ENCODE measurements at regions not wholly inside any gene's neighbourhood (a gene's known extent, or its start where the extent isn't known, plus 50 kb on each side); places are given as distances from the start of the nearest gene placed in this dataset.
A peak's percentile ranks its signal among the peaks of the same experiment; 100 is the strongest.

DNA sequence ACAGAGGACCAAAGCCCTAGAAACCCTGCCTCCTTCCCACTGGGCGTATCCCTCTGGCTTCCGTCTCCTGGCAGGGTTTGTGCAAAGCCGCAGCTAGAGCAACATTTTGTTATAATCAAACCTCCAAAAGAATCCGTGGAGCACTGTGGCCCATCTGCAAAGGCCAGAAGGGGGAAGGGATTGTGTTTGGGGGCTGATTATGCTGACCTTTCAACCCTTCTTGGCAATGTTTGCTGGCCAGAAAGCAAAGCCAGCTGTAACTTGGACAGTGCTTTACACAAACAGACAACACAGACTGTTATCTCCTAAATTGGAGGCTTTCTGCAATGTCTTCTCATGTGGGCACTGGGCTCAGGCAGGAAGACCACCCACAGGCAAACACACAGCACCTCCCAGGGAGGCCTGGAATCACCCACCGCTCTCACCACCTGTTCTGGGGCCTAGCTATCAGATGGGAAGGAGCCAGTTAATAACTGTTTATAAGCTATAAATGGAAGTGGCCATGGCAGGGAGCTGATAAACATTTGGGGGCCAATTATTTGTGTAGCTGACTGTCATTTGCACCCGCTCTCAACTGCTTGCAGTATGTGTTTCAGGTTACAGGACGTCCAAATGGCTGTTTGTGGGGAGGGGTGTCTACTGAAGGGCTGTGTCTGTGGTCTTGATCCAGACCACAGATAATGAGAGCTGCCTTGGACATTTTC lies 121.6 kb upstream of the ERCC6L2 start:
- POLR2A ChIA-PET (ENCODE audit: low non-redundant PET) = no interaction called here
- Histone ChIP-seq H3K36me3 (ENCODE audit: insufficient read depth, low read length, poor library complexity, severe bottlenecking) (no peaks in the 10 kb centered on the region), H3K4me3 (ENCODE audit: low read depth, low read length, poor library complexity, severe bottlenecking) (no peak overlapping the region), H3K27ac (ENCODE audit: low read depth, low read length, poor library complexity, severe bottlenecking) (peak overlapping the region; percentile 19), H3K9me3 (ENCODE audit: low read depth, low read length, poor library complexity, severe bottlenecking) (no peaks in the 10 kb centered on the region), H3K27me3 (replicated peaks; ENCODE audit: insufficient read depth, low read depth, low read length, poor library complexity) (no peaks in the 10 kb centered on the region), H3K4me1 (ENCODE audit: insufficient read depth, low read length, poor library complexity, severe bottlenecking) (peaks cover 37% of the 10 kb centered on the region)
- TF ChIP-seq EZH2 (IDR thresholded peaks at IDR 0.05; ENCODE audit: borderline replicate concordance, low read depth, low read length, poor library complexity, severe bottlenecking) = no peak
- TF ChIP-seq, protein P1, sequence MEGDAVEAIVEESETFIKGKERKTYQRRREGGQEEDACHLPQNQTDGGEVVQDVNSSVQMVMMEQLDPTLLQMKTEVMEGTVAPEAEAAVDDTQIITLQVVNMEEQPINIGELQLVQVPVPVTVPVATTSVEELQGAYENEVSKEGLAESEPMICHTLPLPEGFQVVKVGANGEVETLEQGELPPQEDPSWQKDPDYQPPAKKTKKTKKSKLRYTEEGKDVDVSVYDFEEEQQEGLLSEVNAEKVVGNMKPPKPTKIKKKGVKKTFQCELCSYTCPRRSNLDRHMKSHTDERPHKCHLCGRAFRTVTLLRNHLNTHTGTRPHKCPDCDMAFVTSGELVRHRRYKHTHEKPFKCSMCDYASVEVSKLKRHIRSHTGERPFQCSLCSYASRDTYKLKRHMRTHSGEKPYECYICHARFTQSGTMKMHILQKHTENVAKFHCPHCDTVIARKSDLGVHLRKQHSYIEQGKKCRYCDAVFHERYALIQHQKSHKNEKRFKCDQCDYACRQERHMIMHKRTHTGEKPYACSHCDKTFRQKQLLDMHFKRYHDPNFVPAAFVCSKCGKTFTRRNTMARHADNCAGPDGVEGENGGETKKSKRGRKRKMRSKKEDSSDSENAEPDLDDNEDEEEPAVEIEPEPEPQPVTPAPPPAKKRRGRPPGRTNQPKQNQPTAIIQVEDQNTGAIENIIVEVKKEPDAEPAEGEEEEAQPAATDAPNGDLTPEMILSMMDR (conservative IDR thresholded peaks at IDR 0.05; ENCODE audit: low read depth, low read length) = no peak
- no TSS peak for BruUV-seq (replicated peaks)
- DNase-seq (ENCODE audit: low spot score) = peak; percentile 86
- CTCF ChIA-PET = no interaction called here
- intact Hi-C loops (cut with micrococcal nuclease; ENCODE audit: unreplicated experiment) = loop anchor here (10.0 kb wide), 1 partner anchor 239 kb away; the partner anchor contains the start of gene PTCH1

DNA sequence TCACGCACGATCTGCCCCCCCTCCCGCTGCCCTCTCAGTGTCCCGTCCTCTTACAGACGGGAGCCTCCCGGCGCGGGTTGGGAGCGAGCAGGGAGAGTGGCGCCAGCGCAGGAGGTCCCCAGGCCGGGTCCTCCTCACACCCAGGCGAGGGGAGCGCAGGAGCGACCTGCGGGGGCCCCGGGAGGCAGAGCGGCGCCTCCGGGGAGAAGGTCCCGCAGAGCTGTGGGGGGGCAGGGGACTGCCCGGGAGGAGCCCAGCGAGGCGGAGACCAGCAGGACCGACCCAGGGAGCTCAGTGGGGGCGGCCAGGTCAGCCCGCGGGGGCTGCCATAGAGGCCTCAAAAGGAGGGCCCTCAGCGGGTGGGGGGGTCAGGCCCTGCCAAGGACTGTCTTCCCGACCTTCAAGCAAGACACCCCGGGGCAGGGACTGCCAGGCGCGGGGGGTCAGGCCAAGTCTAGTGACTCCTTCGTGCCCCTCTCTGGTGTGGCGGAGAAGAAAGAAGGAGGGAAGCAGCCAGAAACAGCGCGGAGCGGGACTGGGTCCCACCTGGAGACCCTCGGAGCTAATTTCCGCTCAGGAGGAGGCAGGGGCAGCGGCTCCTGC lies 123.3 kb upstream of the ERCC6L2 start:
- TF ChIP-seq, protein P1 (conservative IDR thresholded peaks at IDR 0.05; ENCODE audit: low read depth, low read length) = no peak
- no peak for TF ChIP-seq EZH2 (IDR thresholded peaks at IDR 0.05; ENCODE audit: borderline replicate concordance, low read depth, low read length, poor library complexity, severe bottlenecking)
- Histone ChIP-seq H3K36me3 (ENCODE audit: insufficient read depth, low read length, poor library complexity, severe bottlenecking) (no peaks in the 10 kb centered on the region), H3K4me1 (ENCODE audit: insufficient read depth, low read length, poor library complexity, severe bottlenecking) (peaks cover 33% of the 10 kb centered on the region), H3K4me3 (ENCODE audit: low read depth, low read length, poor library complexity, severe bottlenecking) (no peak overlapping the region), H3K27ac (ENCODE audit: low read depth, low read length, poor library complexity, severe bottlenecking) (no peak overlapping the region), H3K9me3 (ENCODE audit: low read depth, low read length, poor library complexity, severe bottlenecking) (no peaks in the 10 kb centered on the region), H3K27me3 (replicated peaks; ENCODE audit: insufficient read depth, low read depth, low read length, poor library complexity) (no peaks in the 10 kb centered on the region)
- no peak for DNase-seq (ENCODE audit: low spot score)
- ChIA-PET CTCF (interaction anchor here (0.7 kb wide), 1 partner anchor 16 kb away, joined by 5 read pairs; no protein-coding TSS in a partner anchor), POLR2A (ENCODE audit: low non-redundant PET) (no interaction called here)
- intact Hi-C loops (cut with micrococcal nuclease; ENCODE audit: unreplicated experiment) = loop anchor here (10.0 kb wide), 1 partner anchor 237 kb away; the partner anchor contains the start of gene PTCH1
- no TSS peak for BruUV-seq (replicated peaks)

DNA sequence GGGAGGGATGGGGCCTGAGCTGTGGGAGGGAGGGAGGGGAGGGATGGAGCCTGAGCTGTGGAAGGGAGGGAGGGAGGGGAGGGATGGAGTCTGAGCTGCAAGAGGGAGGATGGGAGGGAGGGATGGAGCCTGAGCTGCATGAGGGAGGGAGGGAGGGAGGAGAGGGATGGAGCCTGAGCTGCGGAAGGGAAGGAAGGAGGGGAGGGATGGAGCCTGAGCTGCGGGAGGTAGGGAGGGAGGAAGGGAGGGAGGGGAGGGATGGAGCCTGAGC lies 124.0 kb upstream of the ERCC6L2 start:
- POLR2A ChIA-PET (ENCODE audit: low non-redundant PET) = no interaction called here
- intact Hi-C loops (cut with micrococcal nuclease; ENCODE audit: unreplicated experiment) = loop anchor here (10.0 kb wide), 1 partner anchor 237 kb away; the partner anchor contains the start of gene PTCH1
- no peaks in the 10 kb centered on the region for H3K27me3 ChIP-seq (replicated peaks; ENCODE audit: insufficient read depth, low read depth, low read length, poor library complexity)
- H3K4me1 ChIP-seq (ENCODE audit: insufficient read depth, low read length, poor library complexity, severe bottlenecking) = peaks cover 25% of the 10 kb centered on the region
- no peaks in the 10 kb centered on the region for H3K36me3 ChIP-seq (ENCODE audit: insufficient read depth, low read length, poor library complexity, severe bottlenecking)
- no peak for DNase-seq (ENCODE audit: low spot score)
- no peak overlapping the region for H3K4me3 ChIP-seq (ENCODE audit: low read depth, low read length, poor library complexity, severe bottlenecking)
- TF ChIP-seq, protein P1 (conservative IDR thresholded peaks at IDR 0.05; ENCODE audit: low read depth, low read length) = no peak
- TF ChIP-seq EZH2 (IDR thresholded peaks at IDR 0.05; ENCODE audit: borderline replicate concordance, low read depth, low read length, poor library complexity, severe bottlenecking) = no peak
- no TSS peak for BruUV-seq (replicated peaks)
- H3K27ac ChIP-seq (ENCODE audit: low read depth, low read length, poor library complexity, severe bottlenecking) = no peak overlapping the region
- no peaks in the 10 kb centered on the region for H3K9me3 ChIP-seq (ENCODE audit: low read depth, low read length, poor library complexity, severe bottlenecking)
- CTCF ChIA-PET = no interaction called here

Data from A673 (cell line).